ENCODE measurements at regions not wholly inside any gene's neighbourhood (a gene's known extent, or its start where the extent isn't known, plus 50 kb on each side); places are given as distances from the start of the nearest gene placed in this dataset.
"Not testable (repeated sequence)": the region's sequence is repeated elsewhere in the genome, so short reads cannot be mapped to it uniquely, and the experiment has no call there.

DNA sequence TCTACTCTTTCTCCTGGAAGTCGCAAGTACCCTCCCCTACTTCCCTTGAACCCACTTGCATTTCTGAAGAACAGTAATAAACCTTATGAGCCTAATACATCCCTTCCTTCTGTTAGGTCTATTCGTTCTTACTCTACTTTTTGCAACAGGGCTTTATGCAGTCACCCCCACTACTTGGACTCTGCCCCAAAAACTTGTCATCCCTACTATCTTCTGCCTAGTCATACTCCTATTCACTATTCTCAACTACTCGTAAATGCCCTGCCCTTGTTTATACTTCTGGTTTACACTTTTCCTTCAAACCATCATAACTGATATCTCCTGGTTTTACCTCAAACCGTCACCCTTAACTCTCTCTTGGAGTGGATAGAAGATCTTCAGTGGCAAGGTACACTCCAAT is 55.2 kb upstream of the SLIT2 start:
- H3K27ac ChIP-seq, result no peak overlapping the region
- DNase-seq (ENCODE audit: low read depth, low spot score), result no peak

DNA sequence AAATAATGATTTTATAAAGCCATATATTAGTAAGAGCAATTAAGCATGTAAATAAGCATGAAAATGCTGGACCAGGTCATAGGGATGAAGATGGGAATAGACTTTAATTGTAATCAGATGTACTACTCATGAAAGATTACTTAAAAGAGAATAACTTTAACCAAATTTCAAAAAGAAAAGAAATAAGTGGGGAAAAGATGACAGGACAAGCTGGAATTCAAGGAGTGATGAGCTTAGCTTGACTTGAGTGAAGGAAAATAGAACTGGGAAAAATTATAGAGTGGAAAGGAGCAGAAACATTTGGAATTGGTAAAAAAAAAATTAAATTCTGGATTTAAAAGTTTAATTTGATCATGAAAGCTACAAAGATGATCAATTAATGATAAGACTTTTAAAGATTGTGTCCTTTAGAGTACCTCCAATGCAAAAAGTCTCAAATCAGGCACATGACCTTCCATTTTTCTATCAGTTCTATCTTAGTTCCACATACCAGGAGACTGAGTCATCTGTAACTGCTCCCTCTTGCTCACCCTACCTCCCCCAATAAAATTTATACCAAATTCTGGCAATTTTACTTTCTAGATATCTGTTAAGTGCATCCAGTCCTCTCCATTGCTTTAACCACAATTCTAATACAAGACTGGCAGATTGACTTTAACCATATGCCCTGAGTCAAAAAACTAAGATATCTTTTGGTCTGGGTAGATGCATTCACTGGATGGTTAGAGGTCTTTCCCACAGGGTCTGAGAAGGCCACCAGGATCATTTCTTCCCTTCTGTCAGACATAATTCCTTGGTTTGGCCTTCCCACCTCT is 56.4 kb upstream of the SLIT2 start:
- peak overlapping the region; percentile 85 for H3K27ac ChIP-seq
- DNase-seq (ENCODE audit: low read depth, low spot score), result no peak

DNA sequence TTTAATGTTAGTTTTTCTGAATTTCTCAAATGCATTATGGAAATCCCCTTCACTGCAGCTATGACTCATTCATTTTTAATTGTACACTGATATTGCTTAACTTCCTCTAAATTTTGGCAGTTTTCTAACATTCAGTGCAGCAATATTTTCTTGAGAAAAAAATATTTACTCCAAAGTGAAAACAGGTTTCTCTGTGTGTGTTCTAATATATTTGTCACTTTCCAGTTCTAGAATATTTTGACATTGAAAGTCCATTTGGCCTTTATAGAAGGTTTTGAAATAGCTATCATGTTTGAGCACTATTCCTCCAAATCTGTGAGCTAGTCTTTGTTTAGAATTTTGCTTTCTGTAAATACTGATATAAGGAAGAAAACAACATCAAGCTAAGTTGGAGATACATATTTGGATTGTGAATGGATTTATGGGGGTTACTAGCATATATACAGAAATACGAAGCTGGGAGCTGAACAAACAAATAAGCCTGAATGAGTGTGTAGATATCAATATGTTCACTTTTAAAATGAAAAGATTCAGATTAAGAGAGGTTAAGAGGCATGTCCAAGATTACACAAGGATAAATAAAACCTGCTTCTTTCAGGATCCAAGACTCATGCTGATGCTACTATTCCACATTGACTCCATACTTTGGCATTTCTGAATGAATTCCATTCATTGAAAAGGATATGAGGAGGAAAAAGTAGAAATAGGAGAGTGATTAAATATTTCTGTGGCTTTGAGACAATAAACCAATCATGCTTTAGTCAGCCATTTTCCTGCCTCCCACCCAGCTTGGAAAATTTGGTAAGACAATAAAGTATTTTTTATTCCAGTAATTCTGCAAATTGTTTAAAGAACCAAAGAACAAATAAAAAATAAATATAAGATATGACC is 57.3 kb upstream of the SLIT2 start:
- H3K27ac ChIP-seq, result peak overlapping the region; percentile 85
- DNase-seq (ENCODE audit: low read depth, low spot score), result no peak

DNA sequence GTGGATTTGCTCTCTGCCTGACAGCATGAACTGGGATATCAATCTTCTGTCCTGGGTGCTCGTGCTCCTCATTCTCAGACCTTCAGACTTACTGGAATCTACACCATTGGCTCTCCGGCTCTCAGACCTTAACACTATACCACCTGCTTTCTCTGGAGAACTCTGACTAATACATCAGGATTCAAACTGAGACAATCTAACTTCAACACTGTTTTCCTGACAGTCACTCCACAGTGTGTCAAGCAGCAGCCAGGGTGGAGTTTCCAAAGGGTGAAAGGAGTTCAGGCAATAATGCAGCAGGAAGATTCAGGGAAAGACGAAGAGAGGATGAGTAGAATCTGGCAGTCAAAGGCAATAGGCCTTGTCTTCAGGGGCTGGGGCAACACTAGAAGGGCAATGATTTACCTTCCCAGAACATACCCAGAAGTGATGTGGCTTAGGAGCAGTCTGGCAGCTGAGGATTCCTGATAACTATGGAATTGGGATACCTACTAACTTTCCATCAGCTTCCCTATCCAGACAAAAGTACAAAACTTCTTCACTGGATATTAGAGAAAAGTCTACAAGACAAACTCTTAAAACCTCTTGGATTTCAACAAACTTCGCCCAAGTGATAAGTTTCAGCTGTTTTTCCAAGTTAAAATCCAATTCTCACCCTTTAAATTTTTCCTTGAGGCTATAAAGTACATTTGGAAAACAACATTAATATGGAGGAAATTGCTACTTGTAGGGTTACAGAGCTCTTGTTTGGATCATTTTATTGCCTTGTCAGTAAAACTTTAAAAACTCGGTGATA is 58.4 kb upstream of the SLIT2 start:
- no peak for DNase-seq (ENCODE audit: low read depth, low spot score)
- H3K27ac ChIP-seq, result peak overlapping the region; percentile 85

DNA sequence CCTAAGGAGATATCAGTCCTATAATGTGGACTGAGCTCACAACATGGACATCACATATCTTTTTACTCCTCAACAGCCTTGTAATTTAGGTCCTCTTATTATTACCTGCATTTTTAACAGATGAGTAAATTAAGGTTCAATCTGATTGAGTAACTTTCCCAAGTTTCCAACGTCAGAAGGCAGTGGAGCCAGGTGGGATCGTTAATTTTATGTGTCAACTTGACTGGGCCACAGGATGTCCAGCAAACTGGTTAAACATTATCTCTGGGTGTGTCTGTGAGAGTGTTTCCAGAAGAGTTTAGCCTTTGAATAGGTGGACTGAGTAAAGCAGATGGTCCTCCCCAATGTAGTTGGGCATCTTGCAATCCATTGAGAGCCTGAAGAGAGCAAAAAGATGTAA is 59.0 kb upstream of the SLIT2 start:
- H3K27ac ChIP-seq, result peak overlapping the region; percentile 85

DNA sequence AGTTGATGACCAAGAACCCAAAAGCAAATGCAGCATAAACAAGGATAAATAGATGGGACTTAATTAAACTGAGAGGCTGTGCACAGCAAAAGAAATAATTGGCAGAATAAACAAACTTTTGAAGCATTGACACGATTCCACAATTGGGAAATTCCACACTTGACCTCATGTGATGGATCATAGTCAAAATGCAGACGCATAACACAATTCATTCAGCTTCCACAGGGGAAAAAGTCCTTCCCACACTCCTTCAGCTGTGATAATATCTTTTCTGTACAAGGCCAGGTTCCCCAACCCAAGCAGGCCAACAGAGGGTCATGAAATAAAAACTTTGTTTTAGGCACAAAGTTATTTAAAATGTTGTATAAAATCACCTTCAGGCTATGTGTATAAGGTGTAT is 66.6 kb upstream of the SLIT2 start:
- H3K27ac ChIP-seq, result no peak overlapping the region
- no peak for DNase-seq (ENCODE audit: low read depth, low spot score)

More for the DNA sequence above, 59.0 kb upstream of the SLIT2 start:
- DNase-seq (ENCODE audit: low read depth, low spot score), result no peak

DNA sequence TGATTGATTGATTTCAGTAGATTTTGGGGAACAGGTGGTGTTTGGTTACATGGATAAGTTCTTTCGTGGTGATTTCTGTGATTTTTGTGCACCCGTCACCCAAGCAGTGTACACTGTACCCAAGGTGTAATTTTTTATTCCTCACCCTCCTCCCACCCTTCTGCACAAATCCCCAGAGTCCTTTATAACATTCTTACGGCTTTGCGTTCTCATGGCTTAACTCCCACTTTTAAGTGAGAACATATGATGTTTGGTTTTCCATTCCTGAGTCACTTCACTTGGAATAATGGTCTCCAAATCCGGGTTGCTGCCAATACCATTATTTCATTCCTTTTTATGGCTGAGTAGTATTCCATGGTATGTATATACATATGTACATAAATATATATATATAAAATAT is 68.6 kb upstream of the SLIT2 start:
- not testable (repeated sequence) for DNase-seq (ENCODE audit: low read depth, low spot score); H3K27ac ChIP-seq

DNA sequence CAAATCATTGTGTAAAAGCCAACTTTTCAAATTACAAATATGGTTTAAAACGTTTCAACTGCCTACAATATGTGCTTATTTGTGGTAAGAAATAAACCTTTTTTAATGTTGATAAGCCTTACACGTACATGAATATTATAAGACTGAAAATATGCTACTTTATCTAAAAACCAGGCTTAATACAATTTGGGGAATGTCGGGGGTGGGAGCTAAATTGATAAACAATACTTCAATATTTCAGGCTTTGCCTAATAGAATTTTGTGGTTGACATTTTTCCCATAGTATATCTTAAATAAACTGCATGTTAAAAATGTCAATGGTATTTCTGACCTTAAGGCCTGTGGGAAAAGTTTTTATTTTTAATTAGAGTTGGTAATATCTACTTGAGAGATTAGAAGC is 69.8 kb upstream of the SLIT2 start:
- no peak for DNase-seq (ENCODE audit: low read depth, low spot score)
- H3K27ac ChIP-seq, result no peak overlapping the region

DNA sequence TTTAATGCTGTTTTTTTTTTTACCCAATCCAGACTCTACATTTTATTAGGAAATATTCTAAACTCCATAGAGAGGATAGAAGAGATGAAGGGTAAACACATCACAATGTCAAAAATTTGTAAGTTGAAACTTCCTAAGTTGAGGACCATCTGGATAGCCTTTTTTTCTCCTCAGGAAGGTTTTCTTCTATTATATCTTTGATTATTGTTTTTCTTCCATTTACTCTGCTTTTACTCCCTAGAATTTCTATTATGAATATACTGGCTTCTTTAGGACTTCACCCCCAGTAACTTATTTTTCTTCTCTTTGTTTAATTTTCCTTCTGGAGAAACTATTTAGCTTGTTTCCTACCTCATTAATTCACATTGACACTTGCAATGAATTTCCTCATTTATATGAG is 71.2 kb upstream of the SLIT2 start:
- DNase-seq (ENCODE audit: low read depth, low spot score), result no peak
- no peak overlapping the region for H3K27ac ChIP-seq

DNA sequence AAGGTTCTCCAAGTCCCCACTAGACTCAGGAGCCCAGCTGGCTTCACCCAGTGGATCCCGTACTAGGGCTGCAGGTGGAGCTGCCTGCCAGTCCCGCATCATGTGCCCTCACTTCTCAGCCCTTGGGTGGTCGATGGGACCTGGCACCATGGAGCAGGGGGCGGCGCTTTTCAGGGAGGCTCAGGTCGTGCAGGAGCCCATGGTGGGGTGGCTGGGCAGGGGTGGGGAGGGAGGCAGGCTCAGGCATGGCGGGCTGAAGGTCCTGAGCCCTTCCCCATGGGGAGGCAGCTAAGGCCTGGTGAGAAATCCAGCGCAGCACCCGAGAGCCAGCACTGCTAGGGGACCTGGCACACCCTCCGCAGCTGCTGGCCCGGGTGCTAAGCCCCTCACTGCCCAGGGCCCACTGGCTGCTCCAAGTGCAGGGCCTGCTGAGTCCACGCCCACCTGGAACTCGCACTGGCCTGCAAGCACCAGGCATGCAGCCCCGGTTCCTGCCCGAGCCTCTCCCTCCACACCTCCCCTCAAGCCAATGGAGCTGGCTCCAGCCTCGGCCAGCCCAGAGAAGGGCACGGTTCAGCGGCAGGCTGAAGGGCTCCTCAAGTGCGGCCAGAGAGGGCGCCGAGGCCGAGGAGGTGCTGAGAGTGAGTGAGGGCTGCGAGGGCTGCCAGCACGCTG is 72.7 kb upstream of the SLIT2 start:
- no peak for DNase-seq (ENCODE audit: low read depth, low spot score)
- H3K27ac ChIP-seq, result no peak overlapping the region

DNA sequence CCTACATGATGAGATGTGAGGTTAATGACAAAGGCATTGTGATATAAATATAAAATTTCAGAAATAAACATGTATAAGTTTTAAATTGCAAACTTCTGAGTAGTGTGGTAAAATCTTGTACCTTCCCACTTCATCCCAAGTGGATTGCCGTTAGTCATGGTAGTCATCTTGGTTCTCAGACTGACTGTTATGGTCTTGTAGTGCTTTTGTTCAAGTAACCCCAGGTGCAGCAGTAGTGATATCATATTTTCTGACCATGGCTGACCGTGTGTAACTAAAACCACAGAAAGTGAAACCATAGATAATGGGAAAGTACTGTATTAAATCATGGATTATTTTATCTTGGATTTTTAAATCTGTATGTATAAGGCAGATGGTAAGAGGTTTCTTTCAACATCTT is 74.8 kb upstream of the SLIT2 start:
- no peak for DNase-seq (ENCODE audit: low read depth, low spot score)
- no peak overlapping the region for H3K27ac ChIP-seq

DNA sequence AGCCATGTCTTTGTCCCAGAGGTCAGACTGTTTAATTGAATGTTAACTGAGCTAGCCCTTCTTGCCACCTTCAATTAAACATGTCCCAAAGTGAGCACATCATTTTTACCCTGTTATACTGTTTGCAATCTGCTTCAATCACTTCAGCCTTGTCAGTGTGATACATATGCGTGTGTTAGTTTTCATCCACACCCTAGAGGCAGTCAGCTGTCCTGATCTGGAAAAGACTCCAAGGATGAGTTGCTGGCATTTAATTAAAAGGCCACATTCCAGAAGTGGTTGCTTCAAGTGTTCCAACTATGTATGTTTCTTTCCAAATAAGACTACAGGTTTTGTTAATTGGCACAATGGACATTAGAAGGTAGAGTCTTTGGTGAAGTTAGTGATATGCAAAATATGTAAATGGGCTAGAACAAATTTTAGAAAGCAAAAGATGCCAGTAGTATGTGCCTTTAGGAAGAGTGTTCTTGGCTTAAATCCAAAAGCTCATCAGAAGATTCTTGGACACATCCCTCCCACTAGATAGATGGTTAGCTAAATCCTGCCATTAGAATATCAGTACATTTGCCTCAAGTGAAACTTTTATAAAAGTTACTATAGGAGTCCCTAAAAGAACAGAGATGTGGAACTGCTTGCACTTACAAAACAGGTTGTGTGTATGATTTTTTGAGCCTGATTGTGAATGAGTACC is 79.5 kb upstream of the SLIT2 start:
- no peak for DNase-seq (ENCODE audit: low read depth, low spot score)
- H3K27ac ChIP-seq, result no peak overlapping the region

DNA sequence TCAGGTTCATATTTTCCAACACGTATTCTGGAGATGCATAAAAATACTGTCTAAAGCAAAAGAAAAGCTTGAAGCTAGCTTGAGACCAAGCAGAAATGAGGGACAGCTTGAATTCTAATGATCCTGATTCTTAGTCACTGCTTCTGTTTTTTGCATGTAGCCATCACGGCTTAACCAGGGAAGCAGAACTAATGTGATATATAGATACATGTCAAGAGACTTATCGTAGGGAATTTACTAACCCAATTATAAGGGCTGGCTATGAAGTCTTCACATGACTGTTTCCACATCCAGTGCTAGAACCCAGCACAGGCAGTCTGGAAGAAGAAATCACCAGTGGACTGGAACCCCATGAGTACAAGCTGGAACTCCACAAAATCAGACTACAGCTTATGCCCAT is 85.2 kb upstream of the SLIT2 start:
- H3K27ac ChIP-seq, result no peak overlapping the region
- no peak for DNase-seq (ENCODE audit: low read depth, low spot score)

DNA sequence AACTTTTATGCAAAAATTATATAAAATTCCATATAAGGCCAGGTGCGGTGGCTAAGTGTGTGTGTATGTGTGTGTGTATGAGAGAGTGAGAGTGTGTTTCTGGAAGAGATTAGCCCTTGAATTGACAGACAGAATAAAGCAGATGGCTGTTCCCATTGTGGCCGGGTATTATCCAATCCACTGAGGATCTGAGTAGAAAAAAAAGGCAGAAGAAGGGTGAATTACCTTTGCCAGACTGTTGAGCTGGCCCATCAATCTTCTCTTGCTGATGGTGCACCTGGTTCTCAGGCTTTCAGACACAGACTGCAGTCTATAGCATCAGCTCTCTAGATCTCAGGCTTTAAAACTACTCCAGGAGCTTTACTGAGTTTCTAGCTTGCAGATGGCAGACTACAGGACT is 92.2 kb upstream of the SLIT2 start:
- DNase-seq (ENCODE audit: low read depth, low spot score), result no peak
- H3K27ac ChIP-seq, result no peak overlapping the region

DNA sequence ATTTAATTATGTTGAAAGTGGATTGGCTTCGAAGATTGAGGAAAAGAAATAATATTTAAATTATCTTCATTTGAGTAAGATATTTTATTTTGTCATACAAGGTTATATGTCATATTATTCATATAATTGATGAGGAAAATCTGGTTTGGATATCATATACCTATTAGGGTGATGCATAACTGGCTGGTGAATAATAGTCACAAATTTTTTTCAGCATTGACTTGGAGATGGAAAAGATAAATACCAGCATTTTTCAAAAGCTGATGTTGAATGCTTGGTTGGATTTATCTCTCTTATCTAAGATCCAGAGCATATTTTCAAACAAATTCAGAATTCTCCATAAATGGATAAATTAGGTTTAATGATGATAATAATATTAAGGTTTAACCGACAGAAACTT is 93.5 kb upstream of the SLIT2 start:
- no peak for DNase-seq (ENCODE audit: low read depth, low spot score)
- H3K27ac ChIP-seq, result no peak overlapping the region

DNA sequence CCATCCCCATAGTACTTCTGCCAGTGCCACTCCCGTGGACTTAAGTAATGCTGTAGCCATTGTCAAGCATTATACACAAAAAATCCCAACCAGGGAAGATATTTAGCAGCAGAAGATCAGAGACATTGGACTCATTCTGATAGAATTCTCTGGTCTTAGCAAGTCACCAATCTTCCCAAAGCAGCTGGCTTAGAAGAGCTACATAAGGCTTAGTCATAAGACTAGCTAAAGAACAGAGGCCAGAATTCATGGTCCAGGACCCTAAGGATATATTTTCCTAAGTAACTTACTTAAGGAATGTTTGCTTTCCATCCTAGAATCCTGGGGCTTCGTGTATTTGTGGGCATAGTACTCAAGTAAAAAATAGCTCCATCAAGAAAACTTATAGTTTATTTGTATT is 100.3 kb upstream of the SLIT2 start:
- H3K27ac ChIP-seq, result no peak overlapping the region
- no peak for DNase-seq (ENCODE audit: low read depth, low spot score)

DNA sequence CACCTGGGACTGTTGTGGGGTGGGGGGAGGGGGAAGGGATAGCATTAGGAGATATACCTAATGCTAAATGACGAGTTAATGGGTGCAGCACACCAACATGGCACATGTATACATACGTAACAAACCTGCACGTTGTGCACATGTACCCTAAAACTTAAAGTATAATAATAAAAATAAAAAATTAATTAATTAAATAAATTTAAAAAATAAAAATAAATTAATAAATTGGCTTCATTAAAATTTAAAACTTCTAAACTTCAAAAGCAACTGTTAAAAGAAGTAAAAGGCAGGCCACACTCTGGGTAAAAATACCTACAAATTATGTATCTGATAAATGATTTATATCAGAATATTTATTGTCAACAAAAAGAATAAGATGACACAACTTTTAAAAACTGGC is 102.6 kb upstream of the SLIT2 start:
- not testable (repeated sequence) for DNase-seq (ENCODE audit: low read depth, low spot score); H3K27ac ChIP-seq

DNA sequence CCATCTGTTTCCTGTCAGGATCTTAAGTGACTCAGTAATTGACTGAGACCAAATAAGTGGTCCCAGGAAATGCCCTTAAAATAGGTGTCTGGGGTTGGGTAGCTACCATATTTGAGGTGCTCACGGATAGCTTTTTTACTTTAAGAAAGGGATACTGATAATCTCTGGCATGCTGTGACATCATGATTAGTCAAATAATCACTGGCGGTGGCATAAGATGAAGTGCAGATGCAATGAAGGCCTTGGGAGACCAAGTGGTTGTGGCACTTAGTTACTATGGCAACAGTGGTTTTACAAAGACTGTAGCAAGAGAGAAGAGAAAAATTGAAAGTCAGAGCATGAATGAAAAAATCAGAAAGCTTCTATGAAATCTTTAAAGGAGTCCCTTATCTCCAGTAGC is 114.5 kb upstream of the SLIT2 start:
- no peak for DNase-seq (ENCODE audit: low read depth, low spot score)
- no peak overlapping the region for H3K27ac ChIP-seq

DNA sequence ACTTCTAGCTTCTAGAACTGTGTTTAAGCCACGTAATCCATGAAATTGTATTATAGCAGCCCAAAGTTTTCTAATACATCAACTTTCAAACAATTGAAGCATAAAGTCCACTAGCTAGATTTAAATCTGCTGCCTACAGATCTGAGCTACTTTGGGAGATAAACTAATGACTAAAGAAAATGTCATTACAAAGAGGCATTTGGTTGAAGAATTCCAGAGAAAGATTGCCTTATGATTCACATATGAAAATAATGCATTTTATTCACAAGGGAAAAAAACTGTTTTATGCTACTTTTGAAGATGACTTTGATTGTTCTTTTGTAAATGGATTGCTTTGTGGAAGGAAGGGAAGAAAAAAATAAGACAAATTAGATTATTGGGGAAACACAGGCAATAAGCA is 124.1 kb upstream of the SLIT2 start:
- peak overlapping the region; percentile 55 for H3K27ac ChIP-seq
- no peak for DNase-seq (ENCODE audit: low read depth, low spot score)

DNA sequence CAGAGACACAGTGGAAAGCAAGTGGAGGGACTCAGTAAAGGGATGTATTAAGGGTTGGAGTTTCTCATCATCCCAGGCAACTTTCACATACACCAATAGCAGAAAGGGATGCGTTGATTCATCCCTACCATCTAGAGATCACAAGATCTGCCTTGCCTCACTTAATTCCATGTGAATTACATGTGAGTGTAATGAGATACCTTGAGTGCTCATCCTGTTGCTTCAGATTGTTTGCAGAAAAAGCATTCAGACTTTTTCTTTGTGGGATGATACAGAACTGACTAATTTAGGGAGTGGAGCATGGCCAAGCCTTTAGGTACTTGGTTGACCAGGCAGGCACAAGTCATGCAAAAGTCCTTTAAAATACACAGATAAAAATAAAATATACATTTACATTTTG is 124.8 kb upstream of the SLIT2 start:
- peak overlapping the region; percentile 55 for H3K27ac ChIP-seq
- peak; percentile 68 for DNase-seq (ENCODE audit: low read depth, low spot score)

Measured in epithelial cell of prostate (primary cell).